ENCODE measurements at regions not wholly inside any gene's neighbourhood (a gene's known extent, or its start where the extent isn't known, plus 50 kb on each side); places are given as distances from the start of the nearest gene placed in this dataset.
"Not testable (repeated sequence)": the region's sequence is repeated elsewhere in the genome, so short reads cannot be mapped to it uniquely, and the experiment has no call there.

- peak overlapping the region; percentile 81; the same call in 1 of the 2 replicates for H2BK5ac ChIP-seq (ENCODE audit: low read depth, low read length)
- H2BK15ac ChIP-seq (ENCODE audit: low read length); H4K20me1 ChIP-seq (replicated peaks in 1 of 2; ENCODE audit: control insufficient read depth in 1 of 2, insufficient read depth in 2 of 2, low read length in 2 of 2); H3K79me1 ChIP-seq (ENCODE audit: low read depth, low read length); POLR2A ChIA-PET (ENCODE audit: partially characterized antibody); H3K27me3 ChIP-seq (replicated peaks in 1 of 4; ENCODE audit: control insufficient read depth in 3 of 4, extremely low read depth in 1 of 4, insufficient read depth in 3 of 4, low read length in 3 of 4); H3K23me2 ChIP-seq (ENCODE audit: low read depth, low read length); H2AFZ ChIP-seq (ENCODE audit: low read length); H3K18ac ChIP-seq (ENCODE audit: extremely low read depth, low read length); H2BK12ac ChIP-seq (ENCODE audit: low read depth, low read length); H4K5ac ChIP-seq (ENCODE audit: insufficient read length, low read depth, low read length); H3K4ac ChIP-seq (replicated peaks; ENCODE audit: insufficient read length, low read depth, low read length); H3K23ac ChIP-seq (ENCODE audit: insufficient read length); FAIRE-seq; H4K8ac ChIP-seq (ENCODE audit: extremely low read depth, insufficient read depth, low read length); H3K9me3 ChIP-seq (ENCODE audit: insufficient read depth in 2 of 2, low read depth in 1 of 2, low read length in 1 of 2); H3K14ac ChIP-seq (ENCODE audit: insufficient read length); H2AK5ac ChIP-seq (ENCODE audit: low read depth, low read length); H3K36me3 ChIP-seq (ENCODE audit: control insufficient read depth in 2 of 4, insufficient read depth in 4 of 4, low read length in 3 of 4); H2BK120ac ChIP-seq (replicated peaks; ENCODE audit: low read depth, low read length); H4K91ac ChIP-seq (replicated peaks; ENCODE audit: insufficient read length, low read length); H2BK20ac ChIP-seq (ENCODE audit: low read length); H3K4me1 ChIP-seq (replicated peaks in 1 of 4; ENCODE audit: control insufficient read depth in 3 of 4, insufficient read depth in 4 of 4, low read length in 3 of 4); CTCF ChIA-PET (ENCODE audit: partially characterized antibody); H3K56ac ChIP-seq (replicated peaks; ENCODE audit: insufficient read length, low read depth, low read length): not testable (repeated sequence)
- 44% methylated on average over 22 of the region's 30 CpGs; no CpG with 5 or more reads in 1 of the 2 experiments for WGBS, 2 experiments (ENCODE audit: extremely low coverage in 1 of 2, insufficient coverage in 1 of 2, insufficient read length in 1 of 2, insufficient replicate concordance in 2 of 2, low coverage in 1 of 2, low lambda C conversion rate in 2 of 2, missing lambda C conversion rate in 1 of 2)
- peak; percentile 76 for TF ChIP-seq YY1 (IDR thresholded peaks at IDR 0.05; ENCODE audit: low read depth, low read length)
- TF ChIP-seq POLR2A (IDR thresholded peaks at IDR 0.05; ENCODE audit: control extremely low read depth in 1 of 2, low read depth in 2 of 2, low read length in 2 of 2), result peak; percentile 27 to 49
- 0 out of 2 replicates have a peak, but pooled peaks have one; percentile 48 for TF ChIP-seq TAF1 (IDR thresholded peaks at IDR 0.05; ENCODE audit: low read depth, low read length)
- TF ChIP-seq POLR2AphosphoS5 (IDR thresholded peaks at IDR 0.05; ENCODE audit: low read depth, low read length), result peak; percentile 47; the same call in 1 of the 2 replicates
- 0 out of 2 replicates have a peak, but pooled peaks have one; percentile 29 for TF ChIP-seq PHF8 (conservative IDR thresholded peaks at IDR 0.05; ENCODE audit: low read depth, low read length)
- peaks cover 0 to 16% of the 10 kb centered on the region in 2 experiments; a peak in 2 of 4 replicates for H3K79me2 ChIP-seq (ENCODE audit: control insufficient read depth in 1 of 2, insufficient read depth in 2 of 2, low read length in 2 of 2)
- H3K27ac ChIP-seq (ENCODE audit: low read depth, low read length), result peak overlapping the region; percentile 63; the same call in 1 of the 2 replicates
- H3K4me2 ChIP-seq (ENCODE audit: insufficient read depth in 1 of 2, low read depth in 2 of 2, low read length in 2 of 2), result peak overlapping the region; percentile 29 to 70; a peak in 3 of 4 replicates
- peak in 1 of 2 experiments; percentile 62 for DNase-seq (ENCODE audit: low read depth in 1 of 2, low spot score in 2 of 2)
- peak overlapping the region in 3 of 4 experiments; percentile 66 to 87 (median 78); a peak in 5 of 7 replicates for H3K9ac ChIP-seq (replicated peaks in 1 of 4; ENCODE audit: extremely low read depth in 1 of 4, low read depth in 3 of 4, low read length in 3 of 4)
- H3K4me3 ChIP-seq (ENCODE audit: extremely low read depth in 1 of 4, insufficient read depth in 2 of 4, low read depth in 3 of 4, low read length in 4 of 4), result peak overlapping the region; percentile 16 to 58 (median 44); a peak in 7 of 8 replicates
Measured at GRCh38 chr16:72627182-72627896, 420.6 kb downstream of the ZFHX3 start.
